Panc1 (cell line): ENCODE measurements at regions not wholly inside any gene's neighbourhood (a gene's known extent, or its start where the extent isn't known, plus 50 kb on each side); places are given as distances from the start of the nearest gene placed in this dataset.

Experiments used
- ATAC-seq: fragments of 200-7000 bp; cut with Tn5 transposase; 2 replicates; pipeline ENCODE4 v1.9.1; 2020; ENCODE audit warnings: mild to moderate bottlenecking, moderate library complexity
- BruUV-seq: library from RNA; stranded (reverse); fragments of 400-500 nt; replicated peaks from 2 replicates; lab custom pipeline; 2021; lab: Mats Ljungman, UMichigan
- CTCF ChIA-PET: fragments of 300-600 bp; sonication (Branson Sonifier 250); formaldehyde crosslinking; loops from one replicate; lab custom pipeline; 2022; ENCODE audit warnings: antibody characterized with exemption; lab: Charles Lee
- POLR2A ChIA-PET: fragments of 300-600 bp; sonication (Branson Sonifier 250); formaldehyde crosslinking; loops from one replicate; lab custom pipeline; 2022; ENCODE audit warnings: antibody characterized with exemption; lab: Charles Lee
- DNase-seq: peaks from one replicate; pipeline ENCODE4 v3.0.0-alpha.2; 2010; ENCODE audit warnings: low read depth, low spot score
- H3K27ac ChIP-seq: 2 replicates; pipeline ENCODE4 v1.5.1; 2011; ENCODE audit warnings: mild to moderate bottlenecking, low read length, inconsistent platforms
- H3K27me3 ChIP-seq: fragments of 200-500 bp; sonication (Bioruptor generic); 2 replicates; pipeline ENCODE4 v1.6.0; 2014; ENCODE audit warnings: low read length, inconsistent platforms; ENCODE audit not compliant: control insufficient read depth, insufficient read depth
- H3K36me3 ChIP-seq: fragments of 200-500 bp; sonication (Bioruptor generic); 2 replicates; pipeline ENCODE4 v1.5.1; 2014; ENCODE audit warnings: inconsistent platforms, mild to moderate bottlenecking, low read length, moderate library complexity; ENCODE audit not compliant: control insufficient read depth, insufficient read depth
- H3K4me1 ChIP-seq: 2 replicates; pipeline ENCODE4 v1.5.1; 2011; ENCODE audit warnings: inconsistent platforms, mild to moderate bottlenecking, low read length, moderate library complexity; ENCODE audit not compliant: control insufficient read depth, insufficient read depth
- H3K4me3 ChIP-seq, 2 experiments: 2 replicates each; pipeline ENCODE4 v1.5.1; 2011 to 2012; ENCODE audit warnings: low read depth in 2 of 2, low read length in 2 of 2, mild to moderate bottlenecking in 2 of 2, inconsistent platforms in 1 of 2, moderate library complexity in 1 of 2
- H3K9me3 ChIP-seq: fragments of 200-500 bp; sonication (Bioruptor generic); 2 replicates; pipeline ENCODE4 v1.5.1; 2014; ENCODE audit warnings: low read depth, mild to moderate bottlenecking, inconsistent platforms, low read length, moderate library complexity; ENCODE audit not compliant: control insufficient read depth, insufficient read depth
- CTCF ChIP-seq: fragments of 450-650 bp; IDR thresholded peaks from 2 replicates; pipeline ENCODE4 v1.5.1; 2017; ENCODE audit warnings: mild to moderate bottlenecking
- POLR2AphosphoS5 ChIP-seq: IDR thresholded peaks from 2 replicates; pipeline ENCODE4 v1.6.1; 2012; ENCODE audit warnings: mild to moderate bottlenecking, low read depth, low read length, moderate library complexity
- REST ChIP-seq, 2 experiments: IDR thresholded peaks; 2 replicates each; pipeline ENCODE4 v1.6.1; 2011 to 2012; ENCODE audit warnings: low read depth in 2 of 2, control low read depth in 1 of 2, low read length in 1 of 2, mild to moderate bottlenecking in 1 of 2, moderate library complexity in 1 of 2; ENCODE audit not compliant: insufficient read depth in 1 of 2
- SIN3A ChIP-seq: IDR thresholded peaks from 2 replicates; pipeline ENCODE4 v1.6.1; 2012; ENCODE audit warnings: low read depth, mild to moderate bottlenecking, low read length, moderate library complexity, borderline replicate concordance; ENCODE audit not compliant: insufficient read depth
- TCF7L2 ChIP-seq: IDR thresholded peaks from 2 replicates; pipeline ENCODE4 v1.6.1; 2011; ENCODE audit warnings: mild to moderate bottlenecking, low read depth, low read length, inconsistent platforms
- in situ Hi-C: cut with HindIII; loops from 2 replicates; pipeline ENCODE4 v1.10.0; 2016; ENCODE audit warnings: low sequenced_read_pairs, low pct_unique_long_range_greater_than_20kb
- intact Hi-C: fragments of 100-400 bp; cut with micrococcal nuclease; formaldehyde crosslinking; loops from one replicate; pipeline ENCODE4 v1.10.0; 2022; ENCODE audit not compliant: unreplicated experiment

GRCh38 chr3:171970301-171970788 is 69.0 kb upstream of the FNDC3B start:
- POLR2A ChIA-PET = interaction anchor here (0.6 kb wide), 1 partner anchor 132 kb away, joined by 3 read pairs; no protein-coding TSS in a partner anchor
- no peak overlapping the region for H3K4me3 ChIP-seq
- ATAC-seq (no peak), DNase-seq (no peak)
- no TSS peak for BruUV-seq
- in situ Hi-C loops = no loop called here
- CTCF ChIA-PET = no interaction called here
- intact Hi-C loops = no loop called here
- no peak for TF ChIP-seq POLR2AphosphoS5
- no peak for TF ChIP-seq CTCF
- no peak for TF ChIP-seq SIN3A
- H3K27me3 ChIP-seq = no peaks in the 10 kb centered on the region
- H3K9me3 ChIP-seq = no peaks in the 10 kb centered on the region
- no peak overlapping the region for H3K27ac ChIP-seq
- no peaks in the 10 kb centered on the region for H3K36me3 ChIP-seq
- peaks cover 10% of the 10 kb centered on the region for H3K4me1 ChIP-seq

GRCh38 chr3:171971919-171972514 is 67.4 kb upstream of the FNDC3B start:
- Histone ChIP-seq H3K4me3 (no peak overlapping the region), H3K27ac (no peak overlapping the region), H3K27me3 (no peaks in the 10 kb centered on the region), H3K36me3 (no peaks in the 10 kb centered on the region), H3K9me3 (no peaks in the 10 kb centered on the region), H3K4me1 (peaks cover 7% of the 10 kb centered on the region)
- CTCF ChIA-PET = no interaction called here
- no peak for TF ChIP-seq POLR2AphosphoS5
- no peak for TF ChIP-seq CTCF
- TF ChIP-seq SIN3A = no peak
- no peak for TF ChIP-seq REST (IDR thresholded peaks at IDR 0.05; ENCODE audit: insufficient read depth in 1 of 2, low read depth in 2 of 2, low read length in 1 of 2)
- no peak for TF ChIP-seq TCF7L2
- POLR2A ChIA-PET = no interaction called here
- ATAC-seq (no peak), DNase-seq (no peak)
- no TSS peak for BruUV-seq
- intact Hi-C loops (no loop called here), in situ Hi-C loops (no loop called here)
